ENCODE measurements at regions not wholly inside any gene's neighbourhood (a gene's known extent, or its start where the extent isn't known, plus 50 kb on each side); places are given as distances from the start of the nearest gene placed in this dataset.

DNA sequence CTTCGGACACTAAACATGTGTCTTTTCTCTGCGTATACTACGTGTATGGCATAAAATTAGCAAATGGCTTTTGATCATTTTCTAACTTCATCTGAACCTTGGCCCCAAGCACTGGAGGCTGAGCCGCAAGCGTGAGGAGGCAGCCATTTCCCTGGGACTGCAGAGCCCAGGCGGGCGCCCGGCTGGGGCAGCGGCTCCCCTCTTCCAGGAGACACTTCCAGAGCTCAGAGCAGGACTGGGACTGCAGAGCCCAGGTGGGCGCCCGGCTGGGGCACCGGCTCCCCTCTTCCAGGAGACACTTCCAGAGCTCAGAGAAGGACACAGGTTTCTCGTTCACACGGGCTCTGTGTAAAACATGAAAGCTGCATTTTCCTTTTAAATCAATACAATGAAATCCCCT is 484.1 kb upstream of the SALL3 start:
- in situ Hi-C loops (cut with MboI; ENCODE audit: low pct_unique_long_range_greater_than_20kb, low sequenced_read_pairs, unreplicated experiment) = no loop called here
- TF ChIP-seq CTCF (IDR thresholded peaks at IDR 0.05; ENCODE audit: extremely low read depth, insufficient read depth, missing control alignments) = no peak
- no peak for DNase-seq (ENCODE audit: low spot score)

GRCh38 chr18:78496079-78496478 is 483.5 kb upstream of the SALL3 start:
- DNase-seq (ENCODE audit: low spot score) = no peak
- TF ChIP-seq CTCF (IDR thresholded peaks at IDR 0.05; ENCODE audit: extremely low read depth, insufficient read depth, missing control alignments) = no peak
- in situ Hi-C loops (cut with MboI; ENCODE audit: low pct_unique_long_range_greater_than_20kb, low sequenced_read_pairs, unreplicated experiment) = no loop called here

DNA sequence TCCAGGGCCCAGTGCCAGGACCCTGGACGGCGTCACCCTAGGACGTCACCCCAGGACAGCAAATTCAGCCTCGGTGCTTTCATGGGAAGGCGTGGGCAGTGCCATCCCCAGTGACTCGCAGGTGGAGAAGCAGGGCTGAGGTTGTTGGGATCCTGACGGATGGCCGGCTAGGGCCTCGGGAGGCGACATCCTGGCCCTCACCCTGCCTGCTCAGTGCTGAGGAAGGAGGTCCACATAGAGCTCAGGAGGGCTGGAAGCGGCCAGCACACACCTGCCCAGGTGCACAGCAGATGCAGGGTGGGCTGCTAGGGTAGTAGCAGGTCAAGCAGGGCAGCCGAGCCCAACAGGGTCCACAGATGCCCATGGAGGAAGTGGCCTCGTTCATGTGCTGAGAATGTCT is 482.0 kb upstream of the SALL3 start:
- in situ Hi-C loops (cut with MboI; ENCODE audit: low pct_unique_long_range_greater_than_20kb, low sequenced_read_pairs, unreplicated experiment) = no loop called here
- no peak for DNase-seq (ENCODE audit: low spot score)
- TF ChIP-seq CTCF (IDR thresholded peaks at IDR 0.05; ENCODE audit: extremely low read depth, insufficient read depth, missing control alignments) = no peak

GRCh38 chr18:78499586-78499985 is 480.0 kb upstream of the SALL3 start:
- TF ChIP-seq CTCF (IDR thresholded peaks at IDR 0.05; ENCODE audit: extremely low read depth, insufficient read depth, missing control alignments) = no peak
- DNase-seq (ENCODE audit: low spot score) = no peak

DNA sequence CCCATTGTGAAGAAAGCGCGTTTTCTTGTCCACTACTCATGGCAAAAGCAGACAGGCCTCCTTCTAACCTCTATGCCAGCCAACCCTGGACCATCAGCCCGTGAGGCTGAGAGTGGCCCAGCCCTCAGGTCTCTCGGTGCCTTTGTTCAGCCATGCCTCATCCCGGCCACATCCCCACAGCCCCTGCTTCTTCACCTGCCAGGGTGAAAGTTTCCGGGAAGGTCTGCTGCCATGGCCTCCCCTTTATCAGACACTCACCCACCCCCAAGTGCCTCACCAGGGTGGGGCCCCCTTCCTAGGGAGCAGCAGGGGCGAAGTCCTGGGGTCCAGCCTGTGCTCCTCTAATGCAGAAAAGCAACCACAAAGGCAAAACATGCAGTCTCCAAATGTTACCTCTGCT is 478.4 kb upstream of the SALL3 start:
- in situ Hi-C loops (cut with MboI; ENCODE audit: low pct_unique_long_range_greater_than_20kb, low sequenced_read_pairs, unreplicated experiment) = no loop called here
- no peak for TF ChIP-seq CTCF (IDR thresholded peaks at IDR 0.05; ENCODE audit: extremely low read depth, insufficient read depth, missing control alignments)
- no peak for DNase-seq (ENCODE audit: low spot score)

More at GRCh38 chr18:78499586-78499985, 480.0 kb upstream of the SALL3 start:
- in situ Hi-C loops (cut with MboI; ENCODE audit: low pct_unique_long_range_greater_than_20kb, low sequenced_read_pairs, unreplicated experiment) = no loop called here

GRCh38 chr18:78503129-78503528 is 476.5 kb upstream of the SALL3 start:
- in situ Hi-C loops (cut with MboI; ENCODE audit: low pct_unique_long_range_greater_than_20kb, low sequenced_read_pairs, unreplicated experiment) = no loop called here
- no peak for DNase-seq (ENCODE audit: low spot score)
- no peak for TF ChIP-seq CTCF (IDR thresholded peaks at IDR 0.05; ENCODE audit: extremely low read depth, insufficient read depth, missing control alignments)
